ENCODE measurements at regions not wholly inside any gene's neighbourhood (a gene's known extent, or its start where the extent isn't known, plus 50 kb on each side); places are given as distances from the start of the nearest gene placed in this dataset.

DNA sequence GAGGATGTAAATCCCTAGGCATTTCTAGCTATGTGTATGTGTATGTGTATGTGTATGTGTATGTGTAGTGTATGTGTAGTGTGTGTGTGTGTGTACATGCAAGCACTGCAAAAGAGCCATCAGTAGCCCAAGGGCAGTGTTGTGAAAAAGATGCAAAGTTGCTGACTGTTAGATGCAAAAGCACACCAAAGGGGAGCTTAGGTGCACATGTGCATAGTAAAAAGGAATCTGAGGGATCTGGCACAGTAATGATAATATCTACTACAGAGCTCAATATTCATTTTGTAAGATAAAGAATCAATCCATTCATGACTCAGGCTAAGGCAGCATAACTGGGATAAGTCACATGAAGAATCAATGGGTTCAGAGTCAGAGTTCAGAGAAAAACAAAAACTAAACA, 80.2 kb downstream of the TMEM47 start:
- no peak overlapping the region for H3K4me2 ChIP-seq
- H3K4me1 ChIP-seq (ENCODE audit: insufficient read depth): no peaks in the 10 kb centered on the region
- H4K20me1 ChIP-seq (ENCODE audit: insufficient read depth, poor library complexity, severe bottlenecking): no peaks in the 10 kb centered on the region
- H3K27me3 ChIP-seq: no peaks in the 10 kb centered on the region
- no peaks in the 10 kb centered on the region for H3K79me2 ChIP-seq
- H2AFZ ChIP-seq: no peak overlapping the region
- no peaks in the 10 kb centered on the region for H3K9me3 ChIP-seq (ENCODE audit: low read depth)
- no peak for DNase-seq (ENCODE audit: low spot score)
- H3K27ac ChIP-seq: no peak overlapping the region
- no peak overlapping the region for H3K4me3 ChIP-seq
- H3K36me3 ChIP-seq (replicated peaks; ENCODE audit: insufficient read depth, low read depth): no peaks in the 10 kb centered on the region
- no peaks in the 10 kb centered on the region for H3K9me2 ChIP-seq (replicated peaks; ENCODE audit: insufficient read depth)
- TF ChIP-seq CTCF (IDR thresholded peaks at IDR 0.05; ENCODE audit: poor library complexity): no peak
- no peak for TF ChIP-seq EZH2phosphoT487 (IDR thresholded peaks at IDR 0.05; ENCODE audit: low read depth, severe bottlenecking, unreplicated experiment)
- TF ChIP-seq EZH2 (IDR thresholded peaks at IDR 0.05; ENCODE audit: borderline replicate concordance): no peak

- DNase-seq (ENCODE audit: low spot score): no peak
- WGBS (ENCODE audit: low lambda C conversion rate, missing lambda C conversion rate): 62% methylated on average over 2 of the region's 2 CpGs
- TF ChIP-seq CTCF (IDR thresholded peaks at IDR 0.05; ENCODE audit: poor library complexity): no peak
- TF ChIP-seq EZH2 (IDR thresholded peaks at IDR 0.05; ENCODE audit: borderline replicate concordance): no peak
- no peak for TF ChIP-seq EZH2phosphoT487 (IDR thresholded peaks at IDR 0.05; ENCODE audit: low read depth, severe bottlenecking, unreplicated experiment)
Measured at GRCh38 chrX:34565981-34566380, 91.1 kb downstream of the TMEM47 start.

DNA sequence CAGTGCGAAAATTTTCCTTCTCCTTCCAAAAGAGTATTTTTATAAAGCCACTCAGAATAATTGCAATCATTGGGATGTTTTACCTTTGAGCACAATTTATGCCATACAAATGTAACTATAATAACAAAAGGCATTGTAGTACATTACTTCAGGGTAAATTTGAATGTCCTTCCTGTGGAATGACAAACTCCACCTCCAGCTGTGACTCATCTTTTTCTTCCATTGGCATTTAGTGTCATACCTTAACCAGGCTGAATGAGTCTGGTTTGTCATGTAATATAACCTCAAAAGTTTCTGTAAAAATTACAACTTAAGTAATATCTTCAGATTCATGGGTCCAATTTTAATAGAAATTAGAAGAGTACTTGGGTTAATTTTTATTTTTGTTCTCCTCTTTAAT, 93.3 kb downstream of the TMEM47 start:
- WGBS (ENCODE audit: low lambda C conversion rate, missing lambda C conversion rate): 88% methylated on average over 1 of the region's 1 CpG
- H3K4me3 ChIP-seq: no peak overlapping the region
- H3K4me2 ChIP-seq: no peak overlapping the region
- no peak overlapping the region for H2AFZ ChIP-seq
- no peaks in the 10 kb centered on the region for H3K9me3 ChIP-seq (ENCODE audit: low read depth)
- no peaks in the 10 kb centered on the region for H3K79me2 ChIP-seq
- no peak overlapping the region for H3K27ac ChIP-seq
- H3K4me1 ChIP-seq (ENCODE audit: insufficient read depth): no peaks in the 10 kb centered on the region
- no peak for DNase-seq (ENCODE audit: low spot score)
- H3K36me3 ChIP-seq (replicated peaks; ENCODE audit: insufficient read depth, low read depth): no peaks in the 10 kb centered on the region
- no peaks in the 10 kb centered on the region for H3K27me3 ChIP-seq
- no peak for TF ChIP-seq CTCF (IDR thresholded peaks at IDR 0.05; ENCODE audit: poor library complexity)
- no peak for TF ChIP-seq EZH2 (IDR thresholded peaks at IDR 0.05; ENCODE audit: borderline replicate concordance)
- TF ChIP-seq EZH2phosphoT487 (IDR thresholded peaks at IDR 0.05; ENCODE audit: low read depth, severe bottlenecking, unreplicated experiment): no peak
- H4K20me1 ChIP-seq (ENCODE audit: insufficient read depth, poor library complexity, severe bottlenecking): no peaks in the 10 kb centered on the region
- H3K9me2 ChIP-seq (replicated peaks; ENCODE audit: insufficient read depth): no peaks in the 10 kb centered on the region

More at GRCh38 chrX:34565981-34566380, 91.1 kb downstream of the TMEM47 start:
- Histone ChIP-seq H2AFZ (no peak overlapping the region), H3K27ac (no peak overlapping the region), H3K9me2 (replicated peaks; ENCODE audit: insufficient read depth) (no peaks in the 10 kb centered on the region), H3K79me2 (no peaks in the 10 kb centered on the region), H3K4me2 (no peak overlapping the region), H3K4me1 (ENCODE audit: insufficient read depth) (no peaks in the 10 kb centered on the region), H3K4me3 (no peak overlapping the region), H3K36me3 (replicated peaks; ENCODE audit: insufficient read depth, low read depth) (no peaks in the 10 kb centered on the region), H4K20me1 (ENCODE audit: insufficient read depth, poor library complexity, severe bottlenecking) (no peaks in the 10 kb centered on the region), H3K9me3 (ENCODE audit: low read depth) (no peaks in the 10 kb centered on the region), H3K27me3 (no peaks in the 10 kb centered on the region)

- DNase-seq (ENCODE audit: low spot score): no peak
- Histone ChIP-seq H3K79me2 (no peaks in the 10 kb centered on the region), H3K9me2 (replicated peaks; ENCODE audit: insufficient read depth) (no peaks in the 10 kb centered on the region), H3K4me3 (no peak overlapping the region), H3K4me2 (no peak overlapping the region), H3K36me3 (replicated peaks; ENCODE audit: insufficient read depth, low read depth) (no peaks in the 10 kb centered on the region), H4K20me1 (ENCODE audit: insufficient read depth, poor library complexity, severe bottlenecking) (no peaks in the 10 kb centered on the region), H3K4me1 (ENCODE audit: insufficient read depth) (no peaks in the 10 kb centered on the region), H3K9me3 (ENCODE audit: low read depth) (no peaks in the 10 kb centered on the region), H3K27ac (no peak overlapping the region), H3K27me3 (no peaks in the 10 kb centered on the region), H2AFZ (no peak overlapping the region)
- TF ChIP-seq EZH2 (IDR thresholded peaks at IDR 0.05; ENCODE audit: borderline replicate concordance) (no peak), CTCF (IDR thresholded peaks at IDR 0.05; ENCODE audit: poor library complexity) (no peak)
- WGBS (ENCODE audit: low lambda C conversion rate, missing lambda C conversion rate): 38% methylated on average over 2 of the region's 2 CpGs
Measured at GRCh38 chrX:34563061-34563460, 94.0 kb downstream of the TMEM47 start.

Data from hepatocyte (in vitro differentiated cells).